GM12864 (cell line): ENCODE measurements at regions not wholly inside any gene's neighbourhood (a gene's known extent, or its start where the extent isn't known, plus 50 kb on each side); places are given as distances from the start of the nearest gene placed in this dataset.
"Not testable (repeated sequence)": the region's sequence is repeated elsewhere in the genome, so short reads cannot be mapped to it uniquely, and the experiment has no call there.

Experiments used
- DNase-seq: peaks from one replicate; pipeline ENCODE4 v3.0.0-alpha.2; 2011; ENCODE audit warnings: low read depth
- H3K4me3 ChIP-seq: 2 replicates; pipeline ENCODE4 v1.5.1; 2011; ENCODE audit warnings: mild to moderate bottlenecking, low read depth, low read length, control low read depth
- CTCF ChIP-seq: IDR thresholded peaks from 2 replicates; pipeline ENCODE4 v1.5.1; 2011; ENCODE audit warnings: low read depth, mild to moderate bottlenecking, moderate library complexity, low read length, control low read depth, inconsistent platforms; ENCODE audit errors: missing control alignments

- no peak for TF ChIP-seq CTCF
- DNase-seq: no peak
- no peak overlapping the region for H3K4me3 ChIP-seq
Observed at GRCh38 chr21:28066596-28067387, 925.9 kb downstream of the LTN1 start.

- TF ChIP-seq CTCF: no peak
- DNase-seq: no peak
- H3K4me3 ChIP-seq: no peak overlapping the region
Observed at GRCh38 chr21:28066076-28066475, 926.6 kb downstream of the LTN1 start.

GRCh38 chr21:28063241-28064216 is 929.1 kb downstream of the LTN1 start:
- H3K4me3 ChIP-seq: no peak overlapping the region
- DNase-seq: no peak

GRCh38 chr21:28052956-28053355 is 939.7 kb downstream of the LTN1 start:
- H3K4me3 ChIP-seq, DNase-seq: not testable (repeated sequence)

More at GRCh38 chr21:28063241-28064216, 929.1 kb downstream of the LTN1 start:
- TF ChIP-seq CTCF: no peak

GRCh38 chr21:28051649-28052048 is 941.0 kb downstream of the LTN1 start:
- DNase-seq, H3K4me3 ChIP-seq: not testable (repeated sequence)

- not testable (repeated sequence) for DNase-seq
Observed at GRCh38 chr21:28035692-28036091, 957.0 kb downstream of the LTN1 start.

GRCh38 chr21:28034916-28035315 is 957.8 kb downstream of the LTN1 start:
- not testable (repeated sequence) for DNase-seq, H3K4me3 ChIP-seq

More at GRCh38 chr21:28035692-28036091, 957.0 kb downstream of the LTN1 start:
- H3K4me3 ChIP-seq: not testable (repeated sequence)

- H3K4me3 ChIP-seq, DNase-seq: not testable (repeated sequence)
Observed at GRCh38 chr21:28034334-28034733, 958.3 kb downstream of the LTN1 start.

GRCh38 chr21:28032652-28033051 is 960.0 kb downstream of the LTN1 start:
- DNase-seq, H3K4me3 ChIP-seq: not testable (repeated sequence)

GRCh38 chr21:28031066-28031465 is 961.6 kb downstream of the LTN1 start:
- H3K4me3 ChIP-seq, DNase-seq: not testable (repeated sequence)
